ENCODE measurements at regions not wholly inside any gene's neighbourhood (a gene's known extent, or its start where the extent isn't known, plus 50 kb on each side); places are given as distances from the start of the nearest gene placed in this dataset.

- no peak for TF ChIP-seq CTCF (IDR thresholded peaks at IDR 0.05; ENCODE audit: low read length)
- no peak for TF ChIP-seq EZH2 (IDR thresholded peaks at IDR 0.05; ENCODE audit: borderline replicate concordance, low read length)
Measured at GRCh38 chr9:89969881-89970639, 365.2 kb downstream of the GADD45G start.

All from OCI-LY1 (cell line).